Breast epithelium (tissue), 3 donors: ENCODE measurements at regions not wholly inside any gene's neighbourhood (a gene's known extent, or its start where the extent isn't known, plus 50 kb on each side); places are given as distances from the start of the nearest gene placed in this dataset.

Experiments used
- POLR2A ChIP-seq: fragments of 450-650 bp; IDR thresholded peaks from one replicate; pipeline ENCODE4 v1.6.1; 2016; ENCODE audit warnings: antibody characterized with exemption, mild to moderate bottlenecking, moderate library complexity
- POLR2AphosphoS5 ChIP-seq, 3 donors: sonication (generic); formaldehyde crosslinking; IDR thresholded peaks; one replicate each; pipeline ENCODE4 v1.6.1; 2017; ENCODE audit warnings: antibody characterized with exemption in 3 of 3
- TF ChIP-seq, protein P1 (sequence below), 3 donors: fragments of 450-650 bp; IDR thresholded peaks; one replicate each; pipeline ENCODE4 v1.5.1; 2016 to 2017; ENCODE audit warnings: antibody characterized with exemption in 3 of 3, mild to moderate bottlenecking in 3 of 3, moderate library complexity in 3 of 3

GRCh38 chr3:157816896-157817295, 289.3 kb downstream of the SHOX2 start:
- TF ChIP-seq POLR2AphosphoS5 (IDR thresholded peaks at IDR 0.05) (no peak), POLR2A (no peak)
- TF ChIP-seq, protein P1, sequence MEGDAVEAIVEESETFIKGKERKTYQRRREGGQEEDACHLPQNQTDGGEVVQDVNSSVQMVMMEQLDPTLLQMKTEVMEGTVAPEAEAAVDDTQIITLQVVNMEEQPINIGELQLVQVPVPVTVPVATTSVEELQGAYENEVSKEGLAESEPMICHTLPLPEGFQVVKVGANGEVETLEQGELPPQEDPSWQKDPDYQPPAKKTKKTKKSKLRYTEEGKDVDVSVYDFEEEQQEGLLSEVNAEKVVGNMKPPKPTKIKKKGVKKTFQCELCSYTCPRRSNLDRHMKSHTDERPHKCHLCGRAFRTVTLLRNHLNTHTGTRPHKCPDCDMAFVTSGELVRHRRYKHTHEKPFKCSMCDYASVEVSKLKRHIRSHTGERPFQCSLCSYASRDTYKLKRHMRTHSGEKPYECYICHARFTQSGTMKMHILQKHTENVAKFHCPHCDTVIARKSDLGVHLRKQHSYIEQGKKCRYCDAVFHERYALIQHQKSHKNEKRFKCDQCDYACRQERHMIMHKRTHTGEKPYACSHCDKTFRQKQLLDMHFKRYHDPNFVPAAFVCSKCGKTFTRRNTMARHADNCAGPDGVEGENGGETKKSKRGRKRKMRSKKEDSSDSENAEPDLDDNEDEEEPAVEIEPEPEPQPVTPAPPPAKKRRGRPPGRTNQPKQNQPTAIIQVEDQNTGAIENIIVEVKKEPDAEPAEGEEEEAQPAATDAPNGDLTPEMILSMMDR (IDR thresholded peaks at IDR 0.05): no peak
